Prostate gland (tissue), 2 donors: ENCODE measurements at regions not wholly inside any gene's neighbourhood (a gene's known extent, or its start where the extent isn't known, plus 50 kb on each side); places are given as distances from the start of the nearest gene placed in this dataset.

Source experiments
- DNase-seq: peaks from one replicate; pipeline ENCODE4 v3.0.0-alpha.2; 2019; ENCODE audit warnings: low spot score
- H3K27ac ChIP-seq, 2 donors: fragments of 200-600 bp; sonication (generic); 2 replicates each; pipeline ENCODE4 v1.5.1; 2017 to 2019
- H3K27me3 ChIP-seq: fragments of 200-600 bp; sonication (generic); replicated peaks from 2 replicates; pipeline ENCODE4 v1.5.1; 2019; ENCODE audit not compliant: insufficient read depth
- H3K36me3 ChIP-seq, 2 donors: fragments of 200-600 bp; sonication (generic); 1 replicate in 1 of 2; 2 replicates in 1 of 2; pipeline versions ENCODE4 v1.5.1 to v1.8.1; 2017 to 2019
- H3K4me1 ChIP-seq: fragments of 200-600 bp; sonication (generic); replicated peaks from 2 replicates; pipeline ENCODE4 v1.5.1; 2019
- H3K4me3 ChIP-seq, 2 donors: fragments of 200-600 bp; sonication (generic); 2 replicates each; pipeline ENCODE4 v1.5.1; 2017 to 2019
- H3K9me3 ChIP-seq: fragments of 200-600 bp; sonication (generic); 2 replicates; pipeline ENCODE4 v1.5.1; 2017
- CTCF ChIP-seq, 4 experiments: fragments of 200-600 bp in 2 of 4; fragments of 450-650 bp in 2 of 4; sonication (generic) in 2 of 4; IDR thresholded peaks; 1 replicate in 3 of 4; 2 replicates in 1 of 4; pipeline ENCODE4 v1.5.1; 2016 to 2019; ENCODE audit warnings: antibody characterized with exemption in 4 of 4, mild to moderate bottlenecking in 2 of 4, moderate library complexity in 2 of 4
- POLR2A ChIP-seq: fragments of 450-650 bp; IDR thresholded peaks from one replicate; pipeline ENCODE4 v1.6.1; 2016; ENCODE audit warnings: antibody characterized with exemption, mild to moderate bottlenecking
- POLR2AphosphoS5 ChIP-seq: sonication (generic); formaldehyde crosslinking; IDR thresholded peaks from one replicate; pipeline ENCODE4 v1.6.1; 2017; ENCODE audit warnings: antibody characterized with exemption
- WGBS: methylation state at CpG from one replicate; pipeline ENCODE4 v1.1.5; 2018; 5-methylcytosine and 5-hydroxymethylcytosine counted together
- intact Hi-C: fragments of 100-400 bp; cut with DNase I; formaldehyde crosslinking; loops from one replicate; pipeline ENCODE4 v1.14.2; 2022

DNA sequence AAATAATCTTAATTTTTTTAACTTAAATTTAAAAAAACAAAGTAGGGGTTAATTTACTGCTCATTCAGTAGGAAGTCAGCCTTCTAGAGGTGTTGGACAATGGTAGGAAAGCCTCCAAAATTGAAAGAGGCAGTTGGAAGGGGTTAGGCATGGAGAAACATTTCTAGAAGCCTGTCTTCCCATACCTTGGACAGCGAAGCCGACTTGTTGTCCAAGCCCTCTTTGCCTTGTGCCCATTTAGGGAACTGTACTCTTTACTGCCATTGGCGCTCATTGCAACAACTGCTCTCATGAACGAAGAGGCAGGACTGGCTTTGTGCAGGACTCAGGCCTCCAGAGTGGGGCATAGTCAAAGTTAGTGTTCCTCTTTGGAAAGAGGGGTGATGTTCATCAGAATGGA, 333.3 kb downstream of the HRH4 start:
- 97% methylated on average over 4 of the region's 4 CpGs for WGBS

GRCh38 chr18:24795129-24795528, 334.7 kb downstream of the HRH4 start:
- intact Hi-C loops: no loop called here
- Histone ChIP-seq H3K27me3 (no peaks in the 10 kb centered on the region), H3K36me3 (no peaks in the 10 kb centered on the region), H3K9me3 (no peaks in the 10 kb centered on the region), H3K4me3 (no peak overlapping the region), H3K4me1 (no peaks in the 10 kb centered on the region), H3K27ac (no peak overlapping the region)
- WGBS: 84% methylated on average over 2 of the region's 2 CpGs
- no peak for TF ChIP-seq CTCF (IDR thresholded peaks at IDR 0.05)
- DNase-seq: no peak

More for the DNA sequence above, 333.3 kb downstream of the HRH4 start:
- intact Hi-C loops: no loop called here
- Histone ChIP-seq H3K4me3 (no peak overlapping the region), H3K9me3 (no peaks in the 10 kb centered on the region), H3K36me3 (no peaks in the 10 kb centered on the region), H3K27me3 (no peaks in the 10 kb centered on the region), H3K4me1 (no peaks in the 10 kb centered on the region), H3K27ac (no peak overlapping the region)
- no peak for DNase-seq
- TF ChIP-seq POLR2A (no peak), POLR2AphosphoS5 (no peak), CTCF (IDR thresholded peaks at IDR 0.05) (no peak)

DNA sequence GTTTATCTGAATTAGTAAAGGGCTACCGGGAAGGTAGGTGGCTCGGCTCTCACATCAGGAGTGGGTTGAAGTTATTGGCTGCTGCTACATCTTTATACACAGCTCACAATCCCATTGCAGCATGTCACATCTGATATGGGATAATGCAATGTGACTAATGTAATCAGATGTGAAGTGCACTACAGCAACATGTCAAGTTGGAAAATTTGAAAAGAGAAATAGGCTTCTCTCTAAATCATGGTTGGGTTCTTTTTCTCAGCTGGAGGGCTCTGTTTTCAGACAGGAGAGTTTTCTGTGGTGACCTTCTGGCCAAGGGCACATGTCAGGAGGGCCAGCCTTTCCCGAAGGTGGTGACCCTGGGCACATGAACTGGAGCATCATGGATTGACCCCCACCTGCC, 337.5 kb downstream of the HRH4 start:
- Histone ChIP-seq H3K27me3 (no peaks in the 10 kb centered on the region), H3K36me3 (no peaks in the 10 kb centered on the region), H3K9me3 (no peaks in the 10 kb centered on the region), H3K27ac (no peak overlapping the region), H3K4me1 (no peaks in the 10 kb centered on the region), H3K4me3 (no peak overlapping the region)
- WGBS: 92% methylated on average over 3 of the region's 3 CpGs
- intact Hi-C loops: no loop called here
- DNase-seq: no peak
- TF ChIP-seq POLR2AphosphoS5 (no peak), POLR2A (no peak), CTCF (IDR thresholded peaks at IDR 0.05) (no peak)

GRCh38 chr18:24799176-24799575, 338.7 kb downstream of the HRH4 start:
- peak overlapping the region in 1 of 2 donors; percentile 60 for H3K27ac ChIP-seq
- no peak overlapping the region for H3K4me3 ChIP-seq
- intact Hi-C loops: no loop called here
- WGBS: 76% methylated on average over 1 of the region's 1 CpG
- no peaks in the 10 kb centered on the region for H3K36me3 ChIP-seq
- TF ChIP-seq POLR2A (no peak), CTCF (IDR thresholded peaks at IDR 0.05) (no peak), POLR2AphosphoS5 (no peak)
- no peaks in the 10 kb centered on the region for H3K27me3 ChIP-seq
- H3K9me3 ChIP-seq: no peaks in the 10 kb centered on the region
- H3K4me1 ChIP-seq: no peaks in the 10 kb centered on the region
- DNase-seq: no peak

DNA sequence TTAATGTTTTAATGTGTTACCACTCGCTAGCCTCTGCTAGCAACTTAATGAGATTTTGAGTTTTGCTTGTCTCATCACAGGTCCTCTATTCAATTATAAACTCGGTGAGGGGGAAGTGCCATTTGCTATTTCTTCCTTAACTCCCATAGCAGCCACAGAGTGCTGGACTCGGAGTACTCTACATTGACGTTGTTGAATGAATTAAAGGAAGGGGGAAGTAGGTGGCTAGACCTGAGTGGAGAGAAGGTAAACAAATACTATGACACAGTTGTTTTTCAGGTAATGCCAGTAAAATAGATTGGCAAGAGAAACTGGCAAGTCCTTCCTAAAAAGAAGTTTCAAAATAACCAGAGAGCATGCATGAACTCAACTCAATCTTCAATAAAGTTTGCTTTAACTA, 339.3 kb downstream of the HRH4 start:
- Histone ChIP-seq H3K9me3 (no peaks in the 10 kb centered on the region), H3K27me3 (no peaks in the 10 kb centered on the region), H3K36me3 (no peaks in the 10 kb centered on the region), H3K4me3 (no peak overlapping the region), H3K27ac (peak overlapping the region in 1 of 2 donors; percentile 60), H3K4me1 (no peaks in the 10 kb centered on the region)
- WGBS: 27% methylated on average over 4 of the region's 4 CpGs
- TF ChIP-seq POLR2AphosphoS5: peak; percentile 73
- TF ChIP-seq CTCF (IDR thresholded peaks at IDR 0.05): no peak
- intact Hi-C loops: no loop called here
- peak; percentile 39 for DNase-seq
